ENCODE measurements at regions not wholly inside any gene's neighbourhood (a gene's known extent, or its start where the extent isn't known, plus 50 kb on each side); places are given as distances from the start of the nearest gene placed in this dataset.
A peak's percentile ranks its signal among the peaks of the same experiment; 100 is the strongest.
"Not testable (repeated sequence)": the region's sequence is repeated elsewhere in the genome, so short reads cannot be mapped to it uniquely, and the experiment has no call there.

GRCh38 chr1:24248859-24249258, 61.8 kb upstream of the IFNLR1 start:
- TF ChIP-seq CTCF (IDR thresholded peaks at IDR 0.05; ENCODE audit: insufficient read depth, low read depth, low read length) = no peak
- POLR2A ChIA-PET = interaction anchor here (0.5 kb wide), 1 partner anchor 46 kb away, joined by 4 read pairs; no protein-coding TSS in a partner anchor
- DNase-seq (ENCODE audit: low read depth) = no peak
- CTCF ChIA-PET = interaction anchor here (2.1 kb wide), 1 partner anchor 142 kb away, joined by 7 read pairs; no protein-coding TSS in a partner anchor
- Histone ChIP-seq H3K36me3 (ENCODE audit: control insufficient read depth, insufficient read depth, low read length) (no peaks in the 10 kb centered on the region), H3K4me3 (ENCODE audit: low read depth, low read length) (no peak overlapping the region), H3K27me3 (ENCODE audit: control insufficient read depth, insufficient read depth, low read length) (peaks cover 5% of the 10 kb centered on the region)

- DNase-seq (ENCODE audit: low read depth); POLR2A ChIA-PET; CTCF ChIA-PET; H3K36me3 ChIP-seq (ENCODE audit: control insufficient read depth, insufficient read depth, low read length); H3K4me3 ChIP-seq (ENCODE audit: low read depth, low read length); H3K27me3 ChIP-seq (ENCODE audit: control insufficient read depth, insufficient read depth, low read length): not testable (repeated sequence)
These were observed 60.2 kb upstream of the IFNLR1 start for GRCh38 chr1:24247337-24247736.

- DNase-seq (ENCODE audit: low read depth) = no peak
- Histone ChIP-seq H3K4me3 (ENCODE audit: low read depth, low read length) (no peak overlapping the region), H3K27me3 (ENCODE audit: control insufficient read depth, insufficient read depth, low read length) (peaks cover 4% of the 10 kb centered on the region; the same call in 1 of the 2 replicates), H3K36me3 (ENCODE audit: control insufficient read depth, insufficient read depth, low read length) (no peaks in the 10 kb centered on the region)
- ChIA-PET CTCF (no interaction called here), POLR2A (no interaction called here)
- TF ChIP-seq CTCF (IDR thresholded peaks at IDR 0.05; ENCODE audit: insufficient read depth, low read depth, low read length) = no peak
These were observed 57.6 kb upstream of the IFNLR1 start for GRCh38 chr1:24244519-24245268.

GRCh38 chr1:24237750-24238395, 50.8 kb upstream of the IFNLR1 start:
- no peak for DNase-seq (ENCODE audit: low read depth)
- Histone ChIP-seq H3K36me3 (ENCODE audit: control insufficient read depth, insufficient read depth, low read length) (no peaks in the 10 kb centered on the region), H3K27me3 (ENCODE audit: control insufficient read depth, insufficient read depth, low read length) (peaks cover 6% of the 10 kb centered on the region; the same call in 1 of the 2 replicates), H3K4me3 (ENCODE audit: low read depth, low read length) (no peak overlapping the region)
- ChIA-PET POLR2A (no interaction called here), CTCF (no interaction called here)
- TF ChIP-seq CTCF (IDR thresholded peaks at IDR 0.05; ENCODE audit: insufficient read depth, low read depth, low read length) = no peak

- no peaks in the 10 kb centered on the region for H3K36me3 ChIP-seq (ENCODE audit: control insufficient read depth, insufficient read depth, low read length)
- H3K4me3 ChIP-seq (ENCODE audit: low read depth, low read length) = no peak overlapping the region
- ChIA-PET CTCF (interaction anchor here (0.8 to 1.1 kb wide), 2 partner anchors 35 to 112 kb away, joined by 3 read pairs; no protein-coding TSS in a partner anchor), POLR2A (no interaction called here)
- peak; percentile 1 for DNase-seq (ENCODE audit: low read depth)
- peaks cover 6% of the 10 kb centered on the region; the same call in 1 of the 2 replicates for H3K27me3 ChIP-seq (ENCODE audit: control insufficient read depth, insufficient read depth, low read length)
- no peak for TF ChIP-seq CTCF (IDR thresholded peaks at IDR 0.05; ENCODE audit: insufficient read depth, low read depth, low read length)
These were observed 49.8 kb upstream of the IFNLR1 start for GRCh38 chr1:24236789-24237371.
